Glutamatergic neuron (in vitro differentiated cells): ENCODE measurements at regions not wholly inside any gene's neighbourhood (a gene's known extent, or its start where the extent isn't known, plus 50 kb on each side); places are given as distances from the start of the nearest gene placed in this dataset.

Source experiments
- DNase-seq: peaks from one replicate; pipeline ENCODE4 v3.0.0; 2022
- H3K27ac Mint-ChIP-seq: one replicate; pipeline ENCODE4 v1.8.0; 2020; ENCODE audit warnings: mild to moderate bottlenecking, mixed read lengths, inconsistent platforms; ENCODE audit not compliant: unreplicated experiment
- H3K27me3 Mint-ChIP-seq: one replicate; pipeline ENCODE4 v1.8.0; 2020; ENCODE audit warnings: mild to moderate bottlenecking, moderate library complexity, mixed read lengths, inconsistent platforms; ENCODE audit not compliant: unreplicated experiment
- H3K36me3 Mint-ChIP-seq: one replicate; pipeline ENCODE4 v1.8.0; 2020; ENCODE audit warnings: mild to moderate bottlenecking, mixed read lengths, inconsistent platforms; ENCODE audit not compliant: unreplicated experiment
- H3K4me1 Mint-ChIP-seq: one replicate; pipeline ENCODE4 v1.8.0; 2020; ENCODE audit warnings: mild to moderate bottlenecking, low read depth, mixed read lengths, inconsistent platforms; ENCODE audit not compliant: unreplicated experiment
- H3K4me3 Mint-ChIP-seq: one replicate; pipeline ENCODE4 v1.8.0; 2020; ENCODE audit warnings: mild to moderate bottlenecking, mixed read lengths, inconsistent platforms; ENCODE audit not compliant: unreplicated experiment
- H3K9me3 Mint-ChIP-seq: one replicate; pipeline ENCODE4 v1.8.0; 2020; ENCODE audit warnings: mild to moderate bottlenecking, moderate library complexity, mixed read lengths, inconsistent platforms; ENCODE audit not compliant: unreplicated experiment
- CTCF ChIP-seq: fragments of 200-600 bp; sonication (generic); IDR thresholded peaks from one replicate; pipeline ENCODE4 v1.5.0; 2021; ENCODE audit not compliant: partially characterized antibody, unreplicated experiment

GRCh38 chr10:71137701-71138100, 74.7 kb upstream of the UNC5B start:
- peaks cover 4% of the 10 kb centered on the region for H3K9me3 Mint-ChIP-seq

GRCh38 chr10:71138166-71138830, 74.1 kb upstream of the UNC5B start:
- no peak for DNase-seq
- Mint-ChIP-seq H3K27ac (no peak overlapping the region), H3K27me3 (peaks cover 2% of the 10 kb centered on the region), H3K36me3 (peaks cover 10% of the 10 kb centered on the region), H3K9me3 (peaks cover 4% of the 10 kb centered on the region), H3K4me1 (peaks cover 9% of the 10 kb centered on the region), H3K4me3 (no peak overlapping the region)
- TF ChIP-seq CTCF: no peak

More at GRCh38 chr10:71137701-71138100, 74.7 kb upstream of the UNC5B start:
- H3K27ac Mint-ChIP-seq: no peak overlapping the region
- no peak for DNase-seq
- H3K36me3 Mint-ChIP-seq: peaks cover 10% of the 10 kb centered on the region
- peaks cover 9% of the 10 kb centered on the region for H3K4me1 Mint-ChIP-seq
- H3K4me3 Mint-ChIP-seq: no peak overlapping the region
- TF ChIP-seq CTCF: no peak
- H3K27me3 Mint-ChIP-seq: peaks cover 2% of the 10 kb centered on the region

GRCh38 chr10:71141528-71141927, 70.8 kb upstream of the UNC5B start:
- no peak overlapping the region for H3K27ac Mint-ChIP-seq
- peaks cover 4% of the 10 kb centered on the region for H3K9me3 Mint-ChIP-seq
- no peak for DNase-seq
- peaks cover 10% of the 10 kb centered on the region for H3K36me3 Mint-ChIP-seq
- TF ChIP-seq CTCF: no peak
- peaks cover under 1% of the 10 kb centered on the region for H3K4me1 Mint-ChIP-seq
- H3K4me3 Mint-ChIP-seq: no peak overlapping the region
- H3K27me3 Mint-ChIP-seq: peaks cover 8% of the 10 kb centered on the region

- no peaks in the 10 kb centered on the region for H3K4me1 Mint-ChIP-seq
- no peak for TF ChIP-seq CTCF
- no peak overlapping the region for H3K4me3 Mint-ChIP-seq
- no peak for DNase-seq
- no peak overlapping the region for H3K27ac Mint-ChIP-seq
- peaks cover 10% of the 10 kb centered on the region for H3K36me3 Mint-ChIP-seq
- peaks cover 8% of the 10 kb centered on the region for H3K27me3 Mint-ChIP-seq
- H3K9me3 Mint-ChIP-seq: peaks cover 6% of the 10 kb centered on the region
Measured at GRCh38 chr10:71143170-71143569, 69.2 kb upstream of the UNC5B start.

- no peak for DNase-seq
- TF ChIP-seq CTCF: no peak
- Mint-ChIP-seq H3K27me3 (peaks cover 8% of the 10 kb centered on the region), H3K9me3 (peaks cover 6% of the 10 kb centered on the region), H3K36me3 (peaks cover 10% of the 10 kb centered on the region), H3K4me1 (no peaks in the 10 kb centered on the region), H3K4me3 (no peak overlapping the region), H3K27ac (no peak overlapping the region)
Measured at GRCh38 chr10:71143610-71144009, 68.8 kb upstream of the UNC5B start.
